IMR-90 (cell line): ENCODE measurements at regions not wholly inside any gene's neighbourhood (a gene's known extent, or its start where the extent isn't known, plus 50 kb on each side); places are given as distances from the start of the nearest gene placed in this dataset.

Experiments
- CHD1 ChIP-seq: IDR thresholded peaks from 2 replicates; pipeline ENCODE4 v1.6.1; 2012; ENCODE audit warnings: low read depth, low read length, improper control_type of control experiment
- MAZ ChIP-seq: IDR thresholded peaks from 2 replicates; pipeline ENCODE4 v1.6.1; 2012; ENCODE audit warnings: low read depth, mild to moderate bottlenecking, low read length, improper control_type of control experiment, moderate library complexity, borderline replicate concordance
- USF2 ChIP-seq: fragments of 150-350 bp; IDR thresholded peaks from 2 replicates; pipeline ENCODE4 v1.6.1; 2017; ENCODE audit warnings: mild to moderate bottlenecking, antibody characterized with exemption, low read length, low read depth

- no peak for TF ChIP-seq USF2
- TF ChIP-seq MAZ: peak; percentile 90
- TF ChIP-seq CHD1: peak; percentile 55; the same call in 1 of the 2 replicates
Observed at GRCh38 chr10:78972947-78973900, 95.5 kb upstream of the ZMIZ1 start (continued).
